Prostate gland (tissue), 2 donors: ENCODE measurements at regions not wholly inside any gene's neighbourhood (a gene's known extent, or its start where the extent isn't known, plus 50 kb on each side); places are given as distances from the start of the nearest gene placed in this dataset.

Source experiments
- CTCF ChIP-seq, 4 experiments: fragments of 200-600 bp in 2 of 4; fragments of 450-650 bp in 2 of 4; sonication (generic) in 2 of 4; IDR thresholded peaks; 1 replicate in 3 of 4; 2 replicates in 1 of 4; pipeline ENCODE4 v1.5.1; 2016 to 2019; ENCODE audit warnings: antibody characterized with exemption in 4 of 4, mild to moderate bottlenecking in 2 of 4, moderate library complexity in 2 of 4
- POLR2AphosphoS5 ChIP-seq: sonication (generic); formaldehyde crosslinking; IDR thresholded peaks from one replicate; pipeline ENCODE4 v1.6.1; 2017; ENCODE audit warnings: antibody characterized with exemption

GRCh38 chr3:63142681-63143080, 135.4 kb upstream of the SYNPR start:
- no peak for TF ChIP-seq CTCF (IDR thresholded peaks at IDR 0.05)
- no peak for TF ChIP-seq POLR2AphosphoS5
